ENCODE measurements at regions not wholly inside any gene's neighbourhood (a gene's known extent, or its start where the extent isn't known, plus 50 kb on each side); places are given as distances from the start of the nearest gene placed in this dataset.

- Histone ChIP-seq H3K27me3 (ENCODE audit: insufficient read depth in 3 of 3, low read length in 2 of 3) (no peaks in the 10 kb centered on the region), H3K4me3 (no peak overlapping the region), H3K36me3 (ENCODE audit: insufficient read depth in 1 of 2, low read depth in 1 of 2) (no peaks in the 10 kb centered on the region), H3K4me1 (no peaks in the 10 kb centered on the region), H3K9me3 (no peaks in the 10 kb centered on the region), H3K27ac (no peak overlapping the region)
- DNase-seq (no peak), ATAC-seq (no peak)
- no peak for TF ChIP-seq CTCF (IDR thresholded peaks at IDR 0.05)
- intact Hi-C loops (cut with DNase I) = no loop called here
- 36 to 44% (median 41%) methylated on average over 4 of the region's 4 CpGs for WGBS, 3 donors
These were observed 828.2 kb upstream of the MAP3K7 start for GRCh38 chr6:91415031-91415605.

DNA sequence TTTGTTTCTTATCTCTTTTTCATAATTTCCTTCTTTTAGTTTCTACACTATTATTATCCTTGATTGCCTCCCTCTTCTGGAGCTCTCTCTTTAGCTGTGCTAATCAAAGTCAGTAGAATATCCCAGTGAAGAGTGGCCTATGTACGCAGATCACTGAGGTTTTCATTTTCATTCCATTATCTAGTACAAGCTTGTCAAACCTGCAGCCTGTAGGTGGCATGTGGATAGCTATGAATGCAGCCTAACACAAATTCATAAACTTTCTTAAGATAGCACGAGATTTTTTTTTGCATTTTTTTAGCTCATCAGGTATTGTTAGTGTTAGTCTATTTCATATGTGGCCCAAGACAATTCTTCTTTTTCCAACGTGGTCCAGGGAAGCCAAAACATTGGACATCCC lies 825.7 kb upstream of the MAP3K7 start:
- no peak for DNase-seq
- no peak for TF ChIP-seq CTCF (IDR thresholded peaks at IDR 0.05)
- H3K27ac ChIP-seq = no peak overlapping the region
- intact Hi-C loops (cut with DNase I) = no loop called here
- no peaks in the 10 kb centered on the region for H3K9me3 ChIP-seq
- H3K4me1 ChIP-seq = no peaks in the 10 kb centered on the region
- 73 to 84% (median 82%) methylated on average over 3 of the region's 3 CpGs for WGBS, 3 donors
- no peaks in the 10 kb centered on the region for H3K27me3 ChIP-seq (ENCODE audit: insufficient read depth in 3 of 3, low read length in 2 of 3)
- H3K4me3 ChIP-seq = no peak overlapping the region
- ATAC-seq = no peak
- no peaks in the 10 kb centered on the region for H3K36me3 ChIP-seq (ENCODE audit: insufficient read depth in 1 of 2, low read depth in 1 of 2)

DNA sequence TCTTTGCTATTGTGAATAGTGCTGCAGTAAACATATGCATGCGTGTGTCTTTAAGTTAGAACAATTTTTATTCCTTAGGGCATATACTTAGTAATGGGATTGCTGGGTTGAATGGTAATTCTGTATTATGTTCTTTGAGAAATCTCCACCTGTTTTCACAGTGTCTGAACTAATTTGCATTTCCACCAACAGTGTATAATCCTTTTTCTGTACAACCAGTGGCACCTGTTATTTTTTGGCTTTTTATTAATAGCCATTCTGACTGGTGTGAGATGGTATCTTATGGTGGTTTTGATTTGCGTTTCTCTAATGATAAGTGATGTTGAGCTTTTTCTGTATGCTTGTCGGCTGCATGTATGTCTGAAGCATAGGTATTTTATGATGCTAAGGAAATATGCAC lies 820.8 kb upstream of the MAP3K7 start:
- DNase-seq (no peak), ATAC-seq (no peak)
- H3K27ac ChIP-seq = no peak overlapping the region
- no peak for TF ChIP-seq CTCF (IDR thresholded peaks at IDR 0.05)
- no peaks in the 10 kb centered on the region for H3K36me3 ChIP-seq (ENCODE audit: insufficient read depth in 1 of 2, low read depth in 1 of 2)
- H3K4me3 ChIP-seq = no peak overlapping the region
- WGBS, 3 donors = 49 to 57% (median 55%) methylated on average over 3 of the region's 3 CpGs
- H3K9me3 ChIP-seq = no peaks in the 10 kb centered on the region
- intact Hi-C loops (cut with DNase I) = no loop called here
- no peaks in the 10 kb centered on the region for H3K27me3 ChIP-seq (ENCODE audit: insufficient read depth in 3 of 3, low read length in 2 of 3)
- H3K4me1 ChIP-seq = no peaks in the 10 kb centered on the region

DNA sequence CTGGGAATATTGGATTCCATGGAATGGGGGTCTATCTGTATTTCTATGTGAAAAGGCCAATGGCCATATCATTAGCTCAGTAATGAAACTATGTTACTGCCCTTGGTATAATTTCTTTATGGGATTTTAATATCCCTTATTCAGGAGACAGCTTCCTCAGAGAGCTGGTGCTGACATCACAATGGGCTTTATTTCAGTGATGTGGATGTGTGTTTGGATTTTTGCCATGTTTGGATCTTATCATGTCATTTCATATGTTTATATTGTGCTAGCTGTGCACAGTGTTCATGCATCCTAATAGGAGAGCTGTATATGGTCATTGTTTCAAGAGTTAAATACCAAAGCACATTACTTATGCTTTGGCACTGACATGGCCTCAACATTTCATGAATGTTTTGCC lies 806.1 kb upstream of the MAP3K7 start:
- H3K4me3 ChIP-seq = no peak overlapping the region
- TF ChIP-seq CTCF (IDR thresholded peaks at IDR 0.05) = no peak
- no peaks in the 10 kb centered on the region for H3K4me1 ChIP-seq
- no peak for DNase-seq
- ATAC-seq = no peak
- no peaks in the 10 kb centered on the region for H3K36me3 ChIP-seq (ENCODE audit: insufficient read depth in 1 of 2, low read depth in 1 of 2)
- intact Hi-C loops (cut with DNase I) = no loop called here
- peaks cover 7% of the 10 kb centered on the region for H3K9me3 ChIP-seq
- H3K27me3 ChIP-seq (ENCODE audit: insufficient read depth in 3 of 3, low read length in 2 of 3) = no peaks in the 10 kb centered on the region
- no peak overlapping the region for H3K27ac ChIP-seq

DNA sequence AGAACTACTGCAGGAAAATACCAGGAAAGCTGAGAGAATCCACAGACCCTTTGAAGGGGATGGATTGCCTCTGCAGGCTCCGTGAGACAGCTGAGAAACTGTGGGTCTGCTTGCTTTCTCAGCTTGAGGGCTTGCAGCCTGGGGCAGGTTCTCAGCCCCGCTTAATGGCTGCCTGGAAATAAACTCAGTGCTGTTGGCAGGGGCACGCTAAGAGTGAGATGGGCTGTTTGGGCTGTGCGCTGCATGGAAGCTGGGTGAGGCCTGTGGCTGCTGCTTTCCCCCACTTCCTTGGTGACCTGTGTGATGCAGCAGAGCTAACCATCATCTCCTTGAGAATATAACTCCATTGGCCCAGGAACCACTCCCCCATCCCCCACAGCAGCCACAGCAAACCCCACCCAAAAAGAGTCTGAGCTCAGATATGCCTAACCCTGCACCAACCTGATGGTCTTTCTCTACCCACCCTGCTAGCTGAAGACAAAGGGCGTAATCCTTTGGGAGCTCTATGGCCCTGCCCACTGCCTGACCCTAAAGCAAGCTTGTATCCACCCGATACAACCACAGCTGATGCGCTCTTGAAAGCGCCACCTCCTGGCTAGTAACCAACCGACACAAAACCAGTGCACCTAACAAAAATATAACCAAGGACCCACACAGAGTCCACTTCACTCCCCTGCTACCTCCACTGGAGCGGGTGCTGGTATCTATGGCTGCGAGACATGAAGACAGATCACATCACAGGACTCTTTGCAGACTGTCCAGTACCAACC lies 800.6 kb upstream of the MAP3K7 start:
- Histone ChIP-seq H3K9me3 (peaks cover 7% of the 10 kb centered on the region), H3K4me1 (no peaks in the 10 kb centered on the region), H3K27ac (no peak overlapping the region), H3K27me3 (ENCODE audit: insufficient read depth in 3 of 3, low read length in 2 of 3) (no peaks in the 10 kb centered on the region), H3K36me3 (ENCODE audit: insufficient read depth in 1 of 2, low read depth in 1 of 2) (no peaks in the 10 kb centered on the region), H3K4me3 (no peak overlapping the region)
- no peak for DNase-seq
- ATAC-seq = no peak
- no peak for TF ChIP-seq CTCF (IDR thresholded peaks at IDR 0.05)
- intact Hi-C loops (cut with DNase I) = no loop called here
- WGBS, 3 donors = 84 to 86% (median 86%) methylated on average over 11 of the region's 11 CpGs
